Tibial nerve (tissue), 3 donors: ENCODE measurements at regions not wholly inside any gene's neighbourhood (a gene's known extent, or its start where the extent isn't known, plus 50 kb on each side); places are given as distances from the start of the nearest gene placed in this dataset.

Source experiments
- POLR2A ChIP-seq, 2 donors: fragments of 450-650 bp; IDR thresholded peaks; one replicate each; pipeline ENCODE4 v1.6.1; 2017; ENCODE audit warnings: antibody characterized with exemption in 2 of 2, mild to moderate bottlenecking in 2 of 2, moderate library complexity in 2 of 2
- TF ChIP-seq, protein P1 (sequence below), 5 experiments: fragments of 200-600 bp in 3 of 5; fragments of 450-650 bp in 2 of 5; sonication (generic) in 3 of 5; IDR thresholded peaks; one replicate each; pipeline ENCODE4 v1.5.1; 2016 to 2019; ENCODE audit warnings: antibody characterized with exemption in 5 of 5, mild to moderate bottlenecking in 3 of 5, moderate library complexity in 2 of 5

DNA sequence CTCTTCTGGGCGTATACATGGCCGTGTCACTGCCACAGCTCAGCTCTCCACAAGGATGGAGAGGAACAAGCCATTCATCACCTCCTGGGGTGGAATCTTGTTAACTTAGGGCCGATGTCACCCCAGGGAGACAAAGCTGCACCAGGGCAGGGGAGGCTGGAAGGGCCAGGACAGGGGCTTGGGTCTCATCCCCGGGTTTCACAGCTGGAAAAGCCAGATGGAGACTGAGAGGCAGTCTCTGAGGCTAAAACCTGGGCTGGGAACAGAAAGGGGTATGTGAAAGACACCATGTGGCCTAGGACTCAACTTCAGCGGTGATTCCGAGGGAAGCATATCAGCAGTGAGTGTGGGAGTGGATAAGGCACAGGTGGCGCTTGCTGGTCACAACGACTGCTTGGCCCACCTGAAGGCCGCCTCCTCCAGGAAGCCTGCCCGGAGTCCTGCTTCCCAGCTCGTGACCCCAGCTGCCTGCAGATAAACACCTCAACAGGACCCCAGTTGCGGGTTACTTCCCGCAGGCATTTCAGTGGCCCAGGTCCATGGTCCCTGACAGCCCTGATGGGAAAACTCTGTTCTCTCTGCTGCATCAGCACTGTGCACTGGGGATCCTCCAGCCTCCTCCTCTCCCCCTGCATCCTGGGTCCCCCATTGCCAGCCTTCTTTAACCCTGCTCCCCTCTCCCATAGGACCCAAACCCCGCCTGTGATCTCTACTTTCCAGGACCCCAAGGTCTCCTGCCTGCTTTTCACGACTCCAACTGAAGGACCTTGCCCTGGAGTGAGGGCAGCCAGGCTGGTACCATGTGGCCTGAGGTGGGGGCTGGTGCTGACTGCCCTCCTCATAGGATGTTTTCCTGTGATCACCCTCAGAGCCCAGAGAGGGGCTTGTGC lies 51.7 kb upstream of the FCN1 start:
- TF ChIP-seq, protein P1, sequence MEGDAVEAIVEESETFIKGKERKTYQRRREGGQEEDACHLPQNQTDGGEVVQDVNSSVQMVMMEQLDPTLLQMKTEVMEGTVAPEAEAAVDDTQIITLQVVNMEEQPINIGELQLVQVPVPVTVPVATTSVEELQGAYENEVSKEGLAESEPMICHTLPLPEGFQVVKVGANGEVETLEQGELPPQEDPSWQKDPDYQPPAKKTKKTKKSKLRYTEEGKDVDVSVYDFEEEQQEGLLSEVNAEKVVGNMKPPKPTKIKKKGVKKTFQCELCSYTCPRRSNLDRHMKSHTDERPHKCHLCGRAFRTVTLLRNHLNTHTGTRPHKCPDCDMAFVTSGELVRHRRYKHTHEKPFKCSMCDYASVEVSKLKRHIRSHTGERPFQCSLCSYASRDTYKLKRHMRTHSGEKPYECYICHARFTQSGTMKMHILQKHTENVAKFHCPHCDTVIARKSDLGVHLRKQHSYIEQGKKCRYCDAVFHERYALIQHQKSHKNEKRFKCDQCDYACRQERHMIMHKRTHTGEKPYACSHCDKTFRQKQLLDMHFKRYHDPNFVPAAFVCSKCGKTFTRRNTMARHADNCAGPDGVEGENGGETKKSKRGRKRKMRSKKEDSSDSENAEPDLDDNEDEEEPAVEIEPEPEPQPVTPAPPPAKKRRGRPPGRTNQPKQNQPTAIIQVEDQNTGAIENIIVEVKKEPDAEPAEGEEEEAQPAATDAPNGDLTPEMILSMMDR (IDR thresholded peaks at IDR 0.05) = no peak
- TF ChIP-seq POLR2A (IDR thresholded peaks at IDR 0.05) = no peak
